A673 (cell line): ENCODE measurements at regions not wholly inside any gene's neighbourhood (a gene's known extent, or its start where the extent isn't known, plus 50 kb on each side); places are given as distances from the start of the nearest gene placed in this dataset.

Experiments used
- EZH2 ChIP-seq: fragments of 200-600 bp; sonication (generic); IDR thresholded peaks from 2 replicates; pipeline ENCODE4 v1.6.1; 2017; ENCODE audit warnings: borderline replicate concordance, low read depth, mild to moderate bottlenecking, mixed read lengths, antibody characterized with exemption, low read length; ENCODE audit not compliant: poor library complexity, severe bottlenecking
- TF ChIP-seq, protein P1 (sequence below): fragments of 300-800, 200-600 bp; sonication (generic); conservative IDR thresholded peaks from 2 replicates; pipeline ENCODE4 v1.5.1; 2017; ENCODE audit warnings: low read depth, mild to moderate bottlenecking, antibody characterized with exemption, low read length, moderate library complexity, mixed read lengths

DNA sequence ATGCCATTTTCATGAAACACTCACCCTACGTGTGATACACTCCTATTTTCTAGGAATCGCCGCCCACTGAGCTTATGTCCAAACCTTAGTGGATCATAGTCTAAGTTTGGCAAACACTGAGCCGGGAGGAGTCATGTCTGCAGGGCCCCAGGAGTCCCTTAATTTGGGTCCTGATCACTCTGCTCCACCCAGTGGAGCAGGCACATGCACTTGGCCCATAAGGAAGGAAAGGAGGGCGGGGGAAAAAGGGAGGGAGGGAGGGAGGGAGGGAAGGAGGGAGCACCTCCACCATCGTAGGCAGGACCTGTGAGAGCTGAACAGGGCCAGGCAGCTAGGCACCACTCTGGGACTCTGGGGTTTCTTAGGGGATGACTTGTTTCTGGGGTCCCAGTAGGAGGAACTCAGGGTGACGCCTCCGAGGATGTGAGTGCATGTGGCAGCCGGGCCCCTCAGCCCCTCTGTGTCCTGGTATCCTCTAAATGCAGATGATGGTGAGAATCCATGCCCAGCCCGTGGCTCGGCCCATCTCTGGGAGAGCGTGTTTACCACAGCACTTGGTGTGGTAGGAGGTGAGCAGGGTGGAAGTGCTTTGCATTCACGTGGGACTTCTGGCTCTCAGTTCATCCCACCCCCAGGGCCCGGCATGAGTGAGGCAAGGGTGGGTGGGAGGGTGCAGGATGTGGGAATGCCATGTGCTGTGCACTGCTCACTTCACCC, 109.4 kb downstream of the KLF13 start:
- TF ChIP-seq, protein P1, sequence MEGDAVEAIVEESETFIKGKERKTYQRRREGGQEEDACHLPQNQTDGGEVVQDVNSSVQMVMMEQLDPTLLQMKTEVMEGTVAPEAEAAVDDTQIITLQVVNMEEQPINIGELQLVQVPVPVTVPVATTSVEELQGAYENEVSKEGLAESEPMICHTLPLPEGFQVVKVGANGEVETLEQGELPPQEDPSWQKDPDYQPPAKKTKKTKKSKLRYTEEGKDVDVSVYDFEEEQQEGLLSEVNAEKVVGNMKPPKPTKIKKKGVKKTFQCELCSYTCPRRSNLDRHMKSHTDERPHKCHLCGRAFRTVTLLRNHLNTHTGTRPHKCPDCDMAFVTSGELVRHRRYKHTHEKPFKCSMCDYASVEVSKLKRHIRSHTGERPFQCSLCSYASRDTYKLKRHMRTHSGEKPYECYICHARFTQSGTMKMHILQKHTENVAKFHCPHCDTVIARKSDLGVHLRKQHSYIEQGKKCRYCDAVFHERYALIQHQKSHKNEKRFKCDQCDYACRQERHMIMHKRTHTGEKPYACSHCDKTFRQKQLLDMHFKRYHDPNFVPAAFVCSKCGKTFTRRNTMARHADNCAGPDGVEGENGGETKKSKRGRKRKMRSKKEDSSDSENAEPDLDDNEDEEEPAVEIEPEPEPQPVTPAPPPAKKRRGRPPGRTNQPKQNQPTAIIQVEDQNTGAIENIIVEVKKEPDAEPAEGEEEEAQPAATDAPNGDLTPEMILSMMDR: no peak
- TF ChIP-seq EZH2: no peak
